ENCODE measurements at regions not wholly inside any gene's neighbourhood (a gene's known extent, or its start where the extent isn't known, plus 50 kb on each side); places are given as distances from the start of the nearest gene placed in this dataset.

- TF ChIP-seq POLR2A (IDR thresholded peaks at IDR 0.05) (no peak), CTCF (IDR thresholded peaks at IDR 0.05) (no peak)
Observed at GRCh38 chr3:110479731-110480130, 591.9 kb upstream of the NECTIN3 start.
